ENCODE measurements at regions not wholly inside any gene's neighbourhood (a gene's known extent, or its start where the extent isn't known, plus 50 kb on each side); places are given as distances from the start of the nearest gene placed in this dataset.

DNA sequence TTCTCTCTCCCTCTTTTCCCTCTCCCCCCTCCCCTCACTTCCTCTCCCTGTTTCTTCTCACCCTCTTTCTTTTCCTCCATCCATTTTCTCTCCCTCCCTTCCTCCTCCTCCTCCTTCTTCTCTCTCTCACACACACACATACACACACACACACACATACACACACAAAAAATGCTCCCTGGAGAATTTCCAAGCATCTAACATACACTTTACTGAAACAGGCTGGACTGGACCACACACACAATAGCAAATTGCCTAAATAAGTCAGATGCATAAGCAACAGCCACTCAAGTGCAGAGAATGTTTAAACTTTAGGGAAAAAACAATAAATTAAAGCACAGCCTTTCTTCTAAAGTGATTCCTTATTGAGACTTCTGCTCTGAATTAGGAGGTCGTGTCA lies 267.7 kb downstream of the FGFR2 start:
- DNase-seq (ENCODE audit: low spot score): no peak

DNA sequence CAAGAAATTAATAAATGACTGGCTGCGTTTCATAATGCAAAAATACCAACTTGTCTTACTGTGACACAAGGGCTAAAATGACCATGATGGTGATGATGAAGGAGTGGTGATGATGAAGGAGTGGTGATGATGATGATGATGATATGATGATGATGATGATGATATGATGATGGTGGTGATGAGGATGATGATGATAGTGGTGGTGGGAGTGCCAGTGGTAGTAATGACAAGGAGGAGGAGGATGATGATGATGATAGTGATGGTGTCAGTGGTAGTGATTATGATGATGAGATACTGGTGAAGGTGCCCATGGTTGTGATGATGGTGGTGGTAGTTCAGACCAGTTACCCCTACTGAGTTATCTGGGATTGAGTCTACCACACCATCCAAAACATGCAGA lies 265.9 kb downstream of the FGFR2 start:
- no peak for DNase-seq (ENCODE audit: low spot score)

DNA sequence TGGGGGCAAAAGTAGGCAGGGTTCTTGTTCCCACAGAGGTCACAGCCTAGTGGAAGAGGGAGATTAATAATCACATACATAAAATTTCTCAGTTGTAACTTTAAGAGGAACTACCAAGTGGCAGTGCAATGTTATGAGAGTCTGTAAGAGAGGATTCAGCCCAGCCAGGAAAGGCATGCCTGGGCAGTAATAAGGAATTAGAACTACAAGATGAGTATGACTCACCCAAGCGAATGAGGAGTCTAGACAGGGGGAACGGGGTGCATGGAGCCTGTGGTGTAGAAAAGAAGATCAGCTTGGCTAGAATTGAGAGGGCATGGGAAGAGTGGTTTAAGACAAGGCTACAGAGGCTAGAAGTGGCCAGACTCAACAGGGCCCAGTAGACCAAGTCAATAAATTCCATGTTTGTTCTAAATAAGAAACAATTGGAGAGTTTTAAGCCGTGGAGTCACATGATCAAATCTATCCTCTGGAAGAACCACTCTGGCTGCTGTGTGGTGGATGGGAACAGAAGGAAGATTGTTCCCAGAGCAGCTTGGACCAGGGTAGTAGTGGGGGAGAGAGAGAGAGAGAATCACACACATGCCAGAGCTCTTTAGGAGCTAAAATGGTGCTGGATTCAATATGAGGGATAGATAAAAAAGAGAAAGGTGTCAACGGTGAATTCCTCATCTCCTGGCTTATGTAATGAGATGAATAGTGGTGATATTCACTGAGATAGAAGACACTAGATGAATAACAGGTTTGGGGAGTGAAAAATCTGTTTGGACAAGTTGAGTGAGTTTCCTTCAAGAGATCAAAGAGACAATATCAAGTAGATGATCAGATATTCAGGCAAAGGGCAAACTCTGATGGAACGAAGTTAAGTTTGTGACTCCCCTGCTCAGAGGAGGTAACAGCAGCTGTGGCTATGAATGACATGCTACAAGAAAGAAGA lies 265.1 kb downstream of the FGFR2 start:
- DNase-seq (ENCODE audit: low spot score): no peak

DNA sequence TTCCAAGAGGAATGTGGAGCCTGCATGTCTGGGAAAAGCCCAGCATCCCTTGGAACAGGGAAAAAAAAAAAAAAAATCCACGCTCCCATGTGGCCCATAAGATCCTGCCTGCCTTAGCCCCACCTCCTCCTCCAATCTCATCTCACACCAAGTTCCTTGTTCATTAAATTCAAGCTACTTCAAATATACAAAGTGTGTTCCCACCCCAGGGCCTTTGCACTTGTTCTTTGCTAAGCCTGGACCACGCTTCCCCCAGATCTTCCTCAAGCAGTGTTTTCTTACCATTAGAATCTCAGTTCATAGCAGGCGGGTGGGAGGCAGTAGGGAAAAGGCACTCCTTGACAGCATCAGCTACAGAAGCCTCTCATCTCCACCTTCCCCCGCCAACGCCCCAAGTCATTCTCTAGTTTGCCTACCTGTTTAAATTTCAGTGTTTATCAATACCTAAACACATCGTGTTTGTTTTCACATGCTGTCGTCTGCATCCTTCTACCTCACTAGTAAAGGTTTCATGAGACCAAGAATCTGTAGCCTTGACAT lies 262.8 kb downstream of the FGFR2 start:
- no peak for DNase-seq (ENCODE audit: low spot score)

DNA sequence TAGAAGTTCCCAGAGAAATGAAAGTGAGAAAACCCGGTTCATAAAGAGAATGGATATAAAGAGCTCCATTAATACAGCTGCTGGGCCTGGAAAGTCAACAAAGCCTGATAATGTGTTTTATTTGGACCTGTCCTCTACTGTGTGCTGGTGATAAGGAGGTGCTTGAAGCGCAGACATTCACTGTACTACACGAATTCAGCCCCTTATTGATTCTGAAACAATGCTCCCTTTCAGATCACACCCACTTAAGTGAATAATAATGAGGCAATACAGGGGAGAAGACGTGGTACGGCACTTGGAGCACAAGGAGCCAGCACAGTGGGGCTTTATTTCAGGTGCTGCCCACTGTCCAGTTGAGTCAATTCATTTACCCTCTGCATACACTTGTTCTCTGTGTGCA lies 260.8 kb downstream of the FGFR2 start:
- DNase-seq (ENCODE audit: low spot score): peak; percentile 20

DNA sequence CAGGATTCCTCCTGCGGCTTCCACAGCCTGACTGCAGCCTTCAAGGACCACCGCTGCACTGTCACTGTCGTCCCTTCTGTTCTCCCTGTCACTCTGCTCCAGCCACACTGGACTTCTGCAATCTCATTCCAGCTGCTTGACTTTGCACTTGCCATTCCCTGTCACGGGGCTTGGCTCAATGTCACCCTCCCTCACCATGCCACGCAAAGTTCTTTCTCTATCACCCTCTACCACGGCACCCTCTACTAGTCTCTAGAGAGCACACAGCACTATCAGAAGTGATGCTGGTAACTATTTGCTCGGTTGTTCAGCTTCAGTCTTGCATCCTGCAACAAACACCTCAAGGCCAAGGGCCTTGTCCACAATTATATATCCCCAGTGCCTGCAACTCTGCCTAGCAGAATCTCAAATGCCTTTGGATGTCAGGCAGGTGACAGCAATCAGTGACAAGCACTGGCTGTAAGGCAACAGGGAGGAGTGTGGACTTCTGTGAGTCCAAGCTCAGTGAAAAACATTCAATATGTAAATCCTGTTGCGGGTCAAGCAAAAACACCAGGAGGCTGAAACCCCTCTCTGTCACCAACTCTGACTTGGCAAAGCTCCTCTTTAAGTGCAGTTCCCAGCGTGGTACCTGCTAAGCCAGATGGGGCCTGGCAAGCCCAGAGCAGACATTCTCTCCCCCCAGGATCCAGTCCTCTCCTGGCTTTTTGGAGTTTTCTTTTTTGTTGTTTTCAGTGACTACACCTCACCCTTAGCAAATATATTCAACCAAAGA lies 259.9 kb downstream of the FGFR2 start:
- DNase-seq (ENCODE audit: low spot score): no peak

DNA sequence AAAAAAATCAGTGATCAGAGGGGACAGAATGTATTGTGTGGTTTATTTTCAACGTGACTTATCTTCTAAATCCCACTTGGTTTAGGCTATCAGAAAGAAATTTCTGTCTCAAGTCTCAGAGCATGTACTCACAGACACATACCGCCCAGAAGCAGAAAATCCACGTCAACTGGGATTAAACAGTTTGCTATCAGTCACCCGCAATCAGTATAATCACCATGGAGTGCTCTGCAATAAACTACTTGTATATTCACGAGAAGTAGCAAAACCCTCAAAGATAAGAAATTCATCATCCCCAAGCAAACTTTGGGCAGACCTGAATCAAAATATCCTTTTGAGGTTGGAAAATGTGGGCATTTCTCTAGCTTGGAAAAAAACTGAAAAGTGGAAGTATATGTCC lies 259.1 kb downstream of the FGFR2 start:
- no peak for DNase-seq (ENCODE audit: low spot score)

DNA sequence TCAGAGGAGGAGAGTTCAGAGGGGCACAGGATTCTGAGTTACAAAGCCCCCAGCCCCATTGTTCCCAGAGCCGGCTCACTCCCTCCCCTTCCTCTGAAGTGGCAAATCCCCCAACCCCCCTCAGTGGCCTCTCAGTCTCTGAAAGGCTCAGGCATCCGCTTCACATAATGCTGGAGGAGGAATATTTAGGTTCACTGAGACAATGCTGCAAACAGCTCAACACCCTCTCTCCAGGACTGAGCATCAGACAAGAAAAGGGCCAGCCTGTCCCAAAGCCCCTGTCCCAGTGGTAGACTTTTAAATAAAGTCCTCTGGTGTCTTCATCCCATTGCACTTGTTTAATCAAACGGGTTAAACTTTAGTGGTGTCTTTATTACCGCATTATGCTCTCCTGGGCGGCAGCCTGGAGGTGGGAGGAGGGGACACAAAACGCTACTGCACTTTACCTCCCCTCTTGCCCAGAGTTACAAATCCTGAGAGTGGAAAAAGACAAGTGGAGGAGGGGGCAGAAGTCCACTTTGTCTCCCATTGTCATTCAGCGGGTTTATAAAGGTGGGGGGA lies 257.9 kb downstream of the FGFR2 start:
- no peak for DNase-seq (ENCODE audit: low spot score)

DNA sequence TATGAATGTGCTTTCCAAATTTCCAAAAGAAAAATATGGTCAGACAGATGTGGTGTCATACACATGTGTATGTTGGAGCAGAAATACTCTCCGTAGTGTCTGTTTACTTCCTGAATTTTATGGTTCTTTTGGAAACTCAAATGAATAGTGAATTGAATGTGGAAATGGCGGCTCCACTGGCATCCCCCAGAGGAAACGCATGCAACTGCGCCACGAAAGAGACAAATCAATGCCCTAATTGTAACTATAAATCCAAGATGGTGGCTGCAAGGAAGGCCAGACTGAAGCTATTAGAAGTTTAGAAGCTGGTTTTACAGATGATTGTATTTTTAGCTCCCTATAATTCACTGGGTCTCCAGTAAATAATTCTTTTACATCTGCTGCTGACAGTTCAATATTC lies 246.7 kb downstream of the FGFR2 start:
- DNase-seq (ENCODE audit: low spot score): no peak

DNA sequence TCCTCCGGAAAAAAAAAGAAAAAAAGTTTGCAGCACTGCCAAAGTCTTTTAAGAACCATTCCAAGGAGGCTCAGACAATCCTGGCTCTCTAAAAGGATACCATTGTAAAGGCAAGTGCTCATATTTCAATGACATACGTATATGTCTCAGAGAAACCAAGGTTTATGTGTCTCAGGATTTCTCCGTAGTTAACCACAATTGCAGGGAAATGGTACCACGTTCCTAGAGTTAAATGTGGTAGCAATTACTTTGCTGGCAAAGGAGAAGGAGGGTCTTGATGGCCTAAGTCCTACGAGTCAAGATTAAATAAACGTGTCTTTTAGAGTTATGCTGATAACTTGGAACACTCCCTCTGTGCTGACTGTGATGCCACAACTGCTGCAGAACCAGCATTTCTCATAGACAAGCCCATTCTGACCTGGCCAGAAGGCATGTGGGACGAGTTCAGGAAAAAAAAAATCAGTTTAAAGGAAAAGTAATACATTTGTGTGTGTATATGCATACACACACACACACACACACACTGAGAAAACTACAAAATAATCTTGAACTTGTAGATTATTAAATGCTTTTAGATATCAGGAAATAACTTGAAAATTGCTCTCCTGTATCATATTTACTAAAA lies 245.9 kb downstream of the FGFR2 start:
- no peak for DNase-seq (ENCODE audit: low spot score)

DNA sequence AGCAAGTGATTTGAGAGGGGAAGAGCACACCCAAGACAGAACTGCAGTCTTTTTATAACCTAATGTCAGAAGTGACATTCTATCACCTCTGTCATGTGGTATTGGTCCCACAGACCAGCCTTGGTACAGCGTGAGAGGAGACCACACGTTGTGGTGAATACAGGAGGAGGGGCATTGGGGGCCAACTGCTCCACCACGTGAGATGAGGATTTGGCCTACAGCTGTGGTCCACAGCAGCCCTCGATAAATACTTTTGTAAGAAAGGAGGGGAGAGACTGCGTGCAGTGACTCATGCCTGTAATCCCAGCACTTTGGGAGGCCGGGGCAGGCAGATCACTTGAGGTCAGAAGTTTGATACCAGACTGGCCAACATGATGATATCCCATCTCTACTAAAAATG lies 243.1 kb downstream of the FGFR2 start:
- DNase-seq (ENCODE audit: low spot score): no peak

DNA sequence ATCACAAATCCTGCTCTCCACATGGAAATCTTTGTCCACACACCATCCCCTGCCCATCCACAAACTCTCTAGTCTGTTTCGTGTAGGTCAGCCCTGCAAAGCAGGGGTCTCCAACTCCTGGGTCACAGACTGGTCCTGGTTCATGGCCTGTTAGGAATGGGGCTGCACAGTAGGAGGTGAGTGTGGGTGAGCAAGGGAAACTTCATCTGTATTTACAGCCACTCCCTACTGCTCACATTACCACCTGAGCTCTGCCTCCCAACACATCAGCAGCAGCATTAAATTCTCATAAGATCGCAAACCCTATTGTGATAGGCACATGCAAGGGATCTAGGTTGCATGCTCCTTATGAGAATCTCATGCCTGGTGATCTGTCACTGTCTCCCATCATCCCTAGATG lies 242.1 kb downstream of the FGFR2 start:
- no peak for DNase-seq (ENCODE audit: low spot score)

DNA sequence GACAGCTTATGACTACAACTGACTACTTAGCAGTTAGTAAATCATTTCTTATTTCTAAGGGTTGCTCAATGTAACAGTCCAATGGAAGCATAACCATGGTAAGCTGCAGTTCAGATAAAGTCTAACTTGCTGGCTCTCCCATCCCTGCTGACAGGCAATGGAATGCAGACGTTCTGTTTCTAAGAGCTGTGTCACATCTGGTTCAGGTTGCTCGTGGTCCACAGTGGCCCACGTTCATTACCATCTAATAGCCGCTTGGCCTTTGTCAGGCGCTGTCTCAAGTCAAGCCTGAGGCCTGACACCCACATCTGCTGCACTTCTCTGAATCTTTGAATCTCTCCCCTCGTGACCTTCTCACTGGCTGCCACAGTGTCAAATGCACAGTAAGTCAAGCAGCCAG lies 240.8 kb downstream of the FGFR2 start:
- no peak for DNase-seq (ENCODE audit: low spot score)

DNA sequence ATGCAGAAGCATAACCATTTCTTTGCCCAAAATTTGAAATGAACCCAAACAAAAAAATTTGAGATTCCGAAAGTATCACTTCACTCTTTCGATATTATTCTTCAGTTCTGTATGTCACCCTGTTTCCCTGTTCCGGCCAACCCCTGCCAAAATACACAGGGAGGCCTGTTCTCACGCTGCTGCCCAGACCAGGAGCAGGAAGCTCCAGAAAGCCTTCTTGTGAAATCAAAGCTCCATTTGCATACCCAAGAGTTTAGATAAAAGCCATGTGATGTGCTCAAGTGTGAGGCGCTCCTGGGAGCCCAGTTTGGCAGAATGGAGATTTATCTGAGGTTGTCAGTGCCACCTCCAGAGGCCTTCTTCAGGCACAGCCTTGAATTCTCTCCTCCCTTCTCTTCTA lies 236.2 kb downstream of the FGFR2 start:
- no peak for DNase-seq (ENCODE audit: low spot score)

DNA sequence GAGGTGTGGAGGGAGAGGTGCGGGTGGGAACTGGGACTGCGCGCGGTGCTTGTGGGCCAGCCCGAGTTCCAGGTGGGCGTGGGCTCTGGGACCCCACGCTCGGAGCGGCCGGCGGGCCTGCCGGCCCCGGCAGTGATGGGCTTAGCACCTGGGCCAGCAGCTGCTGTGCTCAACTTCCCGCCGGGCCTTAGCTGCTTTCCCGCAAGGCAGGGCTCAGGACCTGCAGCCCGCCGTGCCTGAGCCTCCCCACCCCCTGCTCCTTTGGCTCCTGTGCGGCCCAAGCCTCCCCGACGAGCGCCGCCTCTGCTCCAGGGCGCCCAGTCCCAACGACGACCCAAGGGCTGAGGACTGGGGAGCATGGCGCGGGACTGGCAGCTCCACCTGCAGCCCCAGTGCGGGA lies 232.7 kb downstream of the FGFR2 start:
- no peak for DNase-seq (ENCODE audit: low spot score)

DNA sequence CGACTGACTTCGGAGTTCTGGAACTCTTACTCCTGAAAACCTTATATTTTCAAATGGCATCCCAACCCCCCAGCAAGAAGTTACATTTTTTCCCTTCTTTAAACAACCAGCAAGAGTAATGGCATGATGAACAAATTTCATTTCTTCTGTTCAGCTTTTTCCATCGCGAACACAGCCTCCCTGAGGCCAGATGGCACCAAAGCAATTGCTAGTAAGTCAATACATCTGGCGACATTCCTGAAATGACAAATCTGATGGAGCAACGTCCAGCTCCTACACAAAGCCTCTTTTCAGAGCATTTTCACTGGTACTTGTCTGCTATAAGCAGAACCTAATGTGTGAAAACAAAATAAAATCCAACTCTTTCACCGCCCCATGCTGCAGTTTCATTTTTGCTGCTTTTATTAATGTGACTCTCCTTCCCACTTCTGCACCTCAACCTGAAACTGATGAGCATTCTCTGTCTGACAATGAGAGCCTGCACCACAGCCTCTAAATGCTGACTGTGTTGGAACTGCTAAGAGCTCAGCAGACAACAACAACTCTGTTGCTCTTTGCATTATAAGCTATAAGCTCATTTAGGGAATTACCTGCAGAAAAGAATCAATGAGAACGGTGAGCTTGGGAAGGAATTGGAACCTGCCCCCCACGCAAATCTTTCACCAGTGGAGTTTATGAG lies 229.8 kb downstream of the FGFR2 start:
- DNase-seq (ENCODE audit: low spot score): no peak

DNA sequence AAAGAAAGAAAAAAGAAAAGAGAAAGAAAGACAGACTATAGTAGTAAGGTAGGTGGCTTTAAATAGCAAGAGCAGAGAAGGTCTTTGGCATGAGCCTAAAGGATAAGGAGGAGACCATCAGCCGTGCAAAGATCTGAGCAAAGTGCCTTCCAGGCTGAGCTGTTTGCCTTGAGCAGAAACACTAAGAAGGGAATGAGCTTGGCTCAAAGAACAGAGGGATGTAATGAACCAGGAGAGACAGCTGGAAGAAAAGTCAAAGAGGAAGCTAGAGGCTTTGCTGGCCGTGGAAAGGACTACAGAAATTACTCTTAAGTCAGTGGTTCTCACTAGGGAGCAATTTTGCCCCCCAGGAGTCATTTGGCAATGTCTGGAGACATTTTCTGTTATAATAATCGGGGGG lies 228.6 kb downstream of the FGFR2 start:
- no peak for DNase-seq (ENCODE audit: low spot score)

DNA sequence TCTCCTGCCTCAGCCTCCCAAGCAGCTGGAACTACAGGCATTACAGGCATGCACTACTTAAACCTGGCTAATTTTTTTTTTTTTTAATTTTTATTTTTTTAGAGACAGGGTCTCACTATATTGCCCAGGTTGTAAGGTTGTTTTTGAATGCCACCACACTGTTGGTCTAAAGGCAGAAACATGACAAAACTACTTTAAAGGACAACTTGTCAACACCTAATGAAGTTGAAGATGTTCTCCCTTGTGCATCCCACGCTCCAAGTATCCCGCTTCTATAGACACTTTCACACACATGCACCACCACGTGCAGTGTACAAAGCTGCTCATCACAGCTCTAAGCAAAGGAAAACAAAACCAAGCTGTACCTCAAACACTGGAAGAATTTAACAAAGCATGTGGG lies 226.4 kb downstream of the FGFR2 start:
- DNase-seq (ENCODE audit: low spot score): no peak

DNA sequence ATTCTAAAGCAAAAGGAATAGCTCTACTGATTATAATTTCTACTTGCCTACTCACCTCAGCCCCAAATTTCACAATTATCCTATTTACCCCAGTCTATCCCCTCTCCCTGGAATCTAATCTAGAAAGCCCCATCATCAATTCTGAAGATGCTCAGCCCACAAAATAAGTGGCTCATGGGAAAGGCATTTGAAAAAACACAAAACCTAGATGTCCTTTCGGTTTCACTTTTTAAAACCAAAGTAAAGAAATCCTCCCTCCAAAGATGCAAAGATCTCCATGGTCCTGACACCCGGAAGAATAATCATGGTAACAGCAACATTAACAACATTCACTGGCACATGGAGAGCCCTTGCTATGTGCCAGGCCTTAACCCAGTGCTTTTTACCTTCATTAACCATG lies 224.8 kb downstream of the FGFR2 start:
- no peak for DNase-seq (ENCODE audit: low spot score)

DNA sequence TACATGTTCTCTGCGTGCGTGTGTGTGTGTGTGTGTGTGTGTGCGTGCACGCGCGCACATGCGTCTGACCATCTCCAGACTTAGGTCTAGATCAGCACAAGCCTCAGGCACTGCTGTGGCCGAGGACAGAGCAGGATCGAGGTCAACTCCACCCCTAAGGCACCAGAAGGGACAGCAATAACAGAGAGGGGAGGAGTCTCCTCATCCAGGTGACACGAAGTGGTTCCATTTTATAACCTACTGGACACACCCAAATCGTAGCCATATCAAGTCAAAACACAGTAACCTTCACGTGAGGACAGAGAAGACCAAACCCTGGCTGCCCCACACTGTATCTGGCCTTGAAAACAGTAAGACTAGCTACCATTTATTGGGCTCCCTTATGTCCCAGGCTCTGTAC lies 224.1 kb downstream of the FGFR2 start:
- no peak for DNase-seq (ENCODE audit: low spot score)

DNA sequence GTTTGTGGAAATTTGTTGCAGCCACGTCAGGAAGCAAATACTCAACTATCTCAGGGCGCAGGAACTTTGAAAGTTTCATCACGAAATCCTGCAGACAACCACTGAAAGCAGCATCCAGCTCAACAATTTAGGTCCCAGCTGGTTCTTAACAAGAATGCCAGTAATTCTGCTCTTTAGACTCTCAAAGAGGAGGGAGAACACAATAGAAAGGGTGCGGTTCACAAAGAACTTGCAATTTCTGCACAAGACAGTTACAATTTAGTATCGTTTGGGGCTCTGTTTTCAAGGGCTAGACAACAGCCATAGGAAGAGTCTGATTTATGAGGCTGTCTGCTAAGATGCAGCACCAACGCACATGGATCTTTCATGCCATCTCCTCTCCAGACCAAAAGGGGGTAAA lies 223.1 kb downstream of the FGFR2 start:
- no peak for DNase-seq (ENCODE audit: low spot score)
